ENCODE measurements at regions not wholly inside any gene's neighbourhood (a gene's known extent, or its start where the extent isn't known, plus 50 kb on each side); places are given as distances from the start of the nearest gene placed in this dataset.

- H3K27ac ChIP-seq (ENCODE audit: low read length) = no peak overlapping the region
- no peak overlapping the region for H3K4me3 ChIP-seq (ENCODE audit: low read length)
- no peaks in the 10 kb centered on the region for H3K36me3 ChIP-seq (ENCODE audit: control insufficient read depth, insufficient read depth, low read length)
- no peaks in the 10 kb centered on the region for H3K27me3 ChIP-seq (ENCODE audit: control insufficient read depth, insufficient read depth, low read length)
- 63% methylated on average over 1 of the region's 4 CpGs for WGBS (ENCODE audit: insufficient coverage)
- DNase-seq = no peak
- H3K9me3 ChIP-seq (replicated peaks; ENCODE audit: control insufficient read depth, low read depth, low read length) = no peaks in the 10 kb centered on the region
- H3K4me1 ChIP-seq (ENCODE audit: control insufficient read depth, insufficient read depth, low read length) = no peaks in the 10 kb centered on the region
These were observed 132.3 kb upstream of the RBFOX1 start for GRCh38 chr16:7200320-7200719.

GRCh38 chr16:7185689-7186088 lies 147.0 kb upstream of the RBFOX1 start:
- WGBS (ENCODE audit: insufficient coverage) = 40% methylated on average over 1 of the region's 4 CpGs
- no peaks in the 10 kb centered on the region for H3K36me3 ChIP-seq (ENCODE audit: control insufficient read depth, insufficient read depth, low read length)

DNA sequence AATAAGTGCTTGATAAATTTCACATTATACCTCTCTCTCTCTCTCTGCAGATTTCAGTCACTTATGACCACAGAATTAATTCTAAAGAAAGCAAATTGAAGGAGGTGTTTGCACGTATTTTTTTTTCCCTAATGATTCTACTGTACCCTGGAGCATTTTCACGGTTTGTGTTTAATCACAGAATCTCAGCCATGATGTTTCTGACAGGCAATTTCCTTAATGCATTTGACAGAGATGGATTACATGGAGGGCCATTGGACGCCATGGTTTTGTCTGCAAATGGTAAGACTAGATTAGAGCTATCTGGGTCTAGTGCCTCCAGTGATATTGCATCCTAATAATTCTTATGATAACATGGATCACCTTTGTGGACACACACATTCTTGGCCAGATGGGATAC lies 147.5 kb upstream of the RBFOX1 start:
- H3K27ac ChIP-seq (ENCODE audit: low read length) = no peak overlapping the region
- WGBS (ENCODE audit: insufficient coverage) = 0% methylated on average over 1 of the region's 3 CpGs

More at GRCh38 chr16:7185689-7186088, 147.0 kb upstream of the RBFOX1 start:
- Histone ChIP-seq H3K27ac (ENCODE audit: low read length) (no peak overlapping the region), H3K4me3 (ENCODE audit: low read length) (no peak overlapping the region), H3K27me3 (ENCODE audit: control insufficient read depth, insufficient read depth, low read length) (no peaks in the 10 kb centered on the region), H3K9me3 (replicated peaks; ENCODE audit: control insufficient read depth, low read depth, low read length) (no peaks in the 10 kb centered on the region), H3K4me1 (ENCODE audit: control insufficient read depth, insufficient read depth, low read length) (no peaks in the 10 kb centered on the region)
- DNase-seq = no peak

DNA sequence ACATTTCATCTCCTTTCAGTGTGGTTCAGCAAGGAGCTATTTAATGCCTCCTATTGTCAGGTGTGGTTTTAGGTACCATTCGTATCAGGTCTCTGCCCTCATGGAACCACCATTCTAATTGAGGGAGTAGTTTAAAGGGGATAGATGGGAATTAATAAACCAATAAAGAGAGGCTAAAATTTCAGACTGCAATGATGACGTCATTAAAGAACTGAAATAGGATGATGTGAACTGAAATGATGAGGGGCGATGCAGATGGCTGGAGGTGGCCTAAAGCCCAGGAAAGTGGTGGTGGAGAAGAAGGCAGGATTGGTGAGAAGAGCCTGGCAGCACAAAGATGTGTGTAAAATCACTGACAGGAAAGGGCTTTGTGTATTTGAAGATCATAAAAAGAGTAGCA lies 148.9 kb upstream of the RBFOX1 start:
- H3K4me3 ChIP-seq (ENCODE audit: low read length) = no peak overlapping the region
- H3K27me3 ChIP-seq (ENCODE audit: control insufficient read depth, insufficient read depth, low read length) = no peaks in the 10 kb centered on the region
- H3K36me3 ChIP-seq (ENCODE audit: control insufficient read depth, insufficient read depth, low read length) = no peaks in the 10 kb centered on the region
- 84% methylated on average over 2 of the region's 3 CpGs for WGBS (ENCODE audit: insufficient coverage)
- no peak for DNase-seq
- H3K27ac ChIP-seq (ENCODE audit: low read length) = no peak overlapping the region
- no peaks in the 10 kb centered on the region for H3K4me1 ChIP-seq (ENCODE audit: control insufficient read depth, insufficient read depth, low read length)
- no peaks in the 10 kb centered on the region for H3K9me3 ChIP-seq (replicated peaks; ENCODE audit: control insufficient read depth, low read depth, low read length)

More for the DNA sequence above, 147.5 kb upstream of the RBFOX1 start:
- Histone ChIP-seq H3K36me3 (ENCODE audit: control insufficient read depth, insufficient read depth, low read length) (no peaks in the 10 kb centered on the region), H3K4me1 (ENCODE audit: control insufficient read depth, insufficient read depth, low read length) (no peaks in the 10 kb centered on the region), H3K4me3 (ENCODE audit: low read length) (no peak overlapping the region), H3K27me3 (ENCODE audit: control insufficient read depth, insufficient read depth, low read length) (no peaks in the 10 kb centered on the region), H3K9me3 (replicated peaks; ENCODE audit: control insufficient read depth, low read depth, low read length) (no peaks in the 10 kb centered on the region)
- DNase-seq = no peak

GRCh38 chr16:7182510-7183109 lies 150.0 kb upstream of the RBFOX1 start:
- no peaks in the 10 kb centered on the region for H3K27me3 ChIP-seq (ENCODE audit: control insufficient read depth, insufficient read depth, low read length)
- no peak overlapping the region for H3K27ac ChIP-seq (ENCODE audit: low read length)
- peak; percentile 35 for DNase-seq
- no peaks in the 10 kb centered on the region for H3K4me1 ChIP-seq (ENCODE audit: control insufficient read depth, insufficient read depth, low read length)
- no peaks in the 10 kb centered on the region for H3K36me3 ChIP-seq (ENCODE audit: control insufficient read depth, insufficient read depth, low read length)
- no peaks in the 10 kb centered on the region for H3K9me3 ChIP-seq (replicated peaks; ENCODE audit: control insufficient read depth, low read depth, low read length)
- 14% methylated on average over 2 of the region's 3 CpGs for WGBS (ENCODE audit: insufficient coverage)
- no peak overlapping the region for H3K4me3 ChIP-seq (ENCODE audit: low read length)

DNA sequence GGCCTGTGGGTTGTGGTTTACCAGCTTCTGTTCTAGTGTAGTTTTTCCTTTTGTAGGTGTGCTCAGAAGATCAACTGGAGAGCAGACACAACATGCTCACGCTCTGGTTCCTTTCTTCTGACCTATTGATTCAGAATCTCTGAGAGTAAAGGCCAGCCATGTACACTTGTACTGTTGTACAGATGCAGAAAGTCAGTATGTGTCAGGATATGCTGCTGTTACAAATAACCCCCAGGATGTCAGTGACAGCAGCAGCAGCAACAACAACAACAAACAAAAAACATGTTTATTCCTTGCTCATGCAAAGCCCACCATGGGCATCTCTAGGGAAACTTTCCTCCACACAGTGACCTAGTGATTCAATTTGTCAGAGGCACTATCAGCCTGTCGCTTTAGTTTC lies 154.8 kb upstream of the RBFOX1 start:
- no peaks in the 10 kb centered on the region for H3K9me3 ChIP-seq (replicated peaks; ENCODE audit: control insufficient read depth, low read depth, low read length)
- no peak overlapping the region for H3K27ac ChIP-seq (ENCODE audit: low read length)
- H3K27me3 ChIP-seq (ENCODE audit: control insufficient read depth, insufficient read depth, low read length) = no peaks in the 10 kb centered on the region
- WGBS (ENCODE audit: insufficient coverage) = no CpG with 5 or more reads among the region's 2 CpGs
- H3K36me3 ChIP-seq (ENCODE audit: control insufficient read depth, insufficient read depth, low read length) = no peaks in the 10 kb centered on the region
- DNase-seq = no peak
- no peaks in the 10 kb centered on the region for H3K4me1 ChIP-seq (ENCODE audit: control insufficient read depth, insufficient read depth, low read length)
- H3K4me3 ChIP-seq (ENCODE audit: low read length) = no peak overlapping the region

DNA sequence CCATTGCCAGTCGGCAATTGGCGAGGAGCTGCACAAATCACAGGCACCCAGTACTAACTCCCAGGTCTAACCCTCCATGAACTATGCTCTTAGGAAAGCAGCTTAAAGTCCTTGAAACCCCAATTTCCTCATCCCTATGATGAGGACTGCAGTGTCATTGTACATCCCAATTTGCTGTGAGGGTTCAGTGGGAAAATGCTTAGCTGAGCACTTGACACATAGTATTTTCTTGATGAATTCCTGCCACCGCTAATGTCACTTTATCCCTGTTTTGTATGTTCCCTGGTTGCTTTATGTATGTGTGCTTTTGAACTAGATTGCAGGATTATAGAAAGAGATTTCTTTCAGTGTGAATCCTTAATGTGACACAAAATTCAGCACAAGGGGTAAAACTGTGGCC lies 161.5 kb upstream of the RBFOX1 start:
- no peak for DNase-seq
- WGBS (ENCODE audit: insufficient coverage) = 83% methylated on average over 2 of the region's 3 CpGs
- H3K27ac ChIP-seq (ENCODE audit: low read length) = no peak overlapping the region
- no peaks in the 10 kb centered on the region for H3K27me3 ChIP-seq (ENCODE audit: control insufficient read depth, insufficient read depth, low read length)
- no peaks in the 10 kb centered on the region for H3K9me3 ChIP-seq (replicated peaks; ENCODE audit: control insufficient read depth, low read depth, low read length)
- H3K4me3 ChIP-seq (ENCODE audit: low read length) = no peak overlapping the region
- no peaks in the 10 kb centered on the region for H3K36me3 ChIP-seq (ENCODE audit: control insufficient read depth, insufficient read depth, low read length)
- H3K4me1 ChIP-seq (ENCODE audit: control insufficient read depth, insufficient read depth, low read length) = no peaks in the 10 kb centered on the region

DNA sequence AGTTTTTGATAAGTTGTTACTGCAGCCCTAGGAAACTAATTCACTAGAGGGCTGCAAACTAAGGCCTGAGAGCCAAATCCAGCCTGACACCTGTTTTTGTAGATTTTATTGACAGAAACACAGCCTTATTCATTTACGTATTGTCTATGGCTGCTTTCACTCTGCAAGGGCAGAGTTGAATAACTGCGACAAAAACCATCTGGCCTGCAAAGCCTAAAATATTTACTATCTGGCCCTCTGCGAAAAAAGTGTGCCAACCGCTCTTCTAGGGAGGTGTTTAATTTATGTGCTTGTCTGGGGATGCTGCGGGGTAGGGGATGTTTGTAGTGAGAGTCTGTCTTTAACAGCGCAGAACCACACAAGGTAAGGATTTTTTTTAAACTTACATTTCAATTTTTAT lies 165.0 kb upstream of the RBFOX1 start:
- Histone ChIP-seq H3K36me3 (ENCODE audit: control insufficient read depth, insufficient read depth, low read length) (no peaks in the 10 kb centered on the region), H3K4me3 (ENCODE audit: low read length) (no peak overlapping the region), H3K4me1 (ENCODE audit: control insufficient read depth, insufficient read depth, low read length) (no peaks in the 10 kb centered on the region), H3K27ac (ENCODE audit: low read length) (no peak overlapping the region), H3K9me3 (replicated peaks; ENCODE audit: control insufficient read depth, low read depth, low read length) (no peaks in the 10 kb centered on the region), H3K27me3 (ENCODE audit: control insufficient read depth, insufficient read depth, low read length) (no peaks in the 10 kb centered on the region)
- WGBS (ENCODE audit: insufficient coverage) = no CpG with 5 or more reads among the region's 6 CpGs
- peak; percentile 36 for DNase-seq

GRCh38 chr16:7161891-7162290 lies 170.8 kb upstream of the RBFOX1 start:
- H3K4me1 ChIP-seq (ENCODE audit: control insufficient read depth, insufficient read depth, low read length) = no peaks in the 10 kb centered on the region
- WGBS (ENCODE audit: insufficient coverage) = no CpG with 5 or more reads among the region's 1 CpG
- no peaks in the 10 kb centered on the region for H3K27me3 ChIP-seq (ENCODE audit: control insufficient read depth, insufficient read depth, low read length)
- H3K36me3 ChIP-seq (ENCODE audit: control insufficient read depth, insufficient read depth, low read length) = no peaks in the 10 kb centered on the region
- H3K4me3 ChIP-seq (ENCODE audit: low read length) = no peak overlapping the region
- DNase-seq = peak; percentile 40
- H3K27ac ChIP-seq (ENCODE audit: low read length) = no peak overlapping the region
- no peaks in the 10 kb centered on the region for H3K9me3 ChIP-seq (replicated peaks; ENCODE audit: control insufficient read depth, low read depth, low read length)

- no peak overlapping the region for H3K4me3 ChIP-seq (ENCODE audit: low read length)
- H3K9me3 ChIP-seq (replicated peaks; ENCODE audit: control insufficient read depth, low read depth, low read length) = no peaks in the 10 kb centered on the region
- DNase-seq = peak; percentile 44
- H3K27ac ChIP-seq (ENCODE audit: low read length) = no peak overlapping the region
- H3K4me1 ChIP-seq (ENCODE audit: control insufficient read depth, insufficient read depth, low read length) = no peaks in the 10 kb centered on the region
- H3K27me3 ChIP-seq (ENCODE audit: control insufficient read depth, insufficient read depth, low read length) = no peaks in the 10 kb centered on the region
- WGBS (ENCODE audit: insufficient coverage) = no CpG with 5 or more reads among the region's 3 CpGs
- no peaks in the 10 kb centered on the region for H3K36me3 ChIP-seq (ENCODE audit: control insufficient read depth, insufficient read depth, low read length)
These were observed 172.6 kb upstream of the RBFOX1 start for GRCh38 chr16:7160093-7160492.

- Histone ChIP-seq H3K4me1 (ENCODE audit: control insufficient read depth, insufficient read depth, low read length) (no peaks in the 10 kb centered on the region), H3K36me3 (ENCODE audit: control insufficient read depth, insufficient read depth, low read length) (no peaks in the 10 kb centered on the region), H3K4me3 (ENCODE audit: low read length) (no peak overlapping the region), H3K27me3 (ENCODE audit: control insufficient read depth, insufficient read depth, low read length) (no peaks in the 10 kb centered on the region), H3K9me3 (replicated peaks; ENCODE audit: control insufficient read depth, low read depth, low read length) (no peaks in the 10 kb centered on the region), H3K27ac (ENCODE audit: low read length) (no peak overlapping the region)
- 100% methylated on average over 3 of the region's 4 CpGs for WGBS (ENCODE audit: insufficient coverage)
- DNase-seq = no peak
These were observed 174.2 kb upstream of the RBFOX1 start for GRCh38 chr16:7158481-7158880.
